Neural cell (in vitro differentiated cells): ENCODE measurements at regions not wholly inside any gene's neighbourhood (a gene's known extent, or its start where the extent isn't known, plus 50 kb on each side); places are given as distances from the start of the nearest gene placed in this dataset.

Experiments used
- H2AFZ ChIP-seq: fragments of 200-600, 300-800 bp; sonication (generic), shearing (Covaris generic); 2 replicates; pipeline ENCODE4 v1.6.0; 2014; ENCODE audit warnings: low read depth, mild to moderate bottlenecking, antibody characterized with exemption, low read length, moderate library complexity
- H3F3A ChIP-seq: fragments of 200-600 bp; shearing (Covaris generic); 2 replicates; pipeline ENCODE4 v1.6.1; 2016; ENCODE audit warnings: mild to moderate bottlenecking, moderate library complexity, mixed read lengths, antibody characterized with exemption, low read length; ENCODE audit not compliant: insufficient read depth, poor library complexity, severe bottlenecking
- H3K27ac ChIP-seq: fragments of 200-600, 300-800 bp; sonication (generic), shearing (Covaris generic); 2 replicates; pipeline ENCODE4 v1.5.1; 2014; ENCODE audit warnings: mild to moderate bottlenecking, low read length, moderate library complexity
- H3K27me3 ChIP-seq: fragments of 300-800, 200-600 bp; sonication (generic), shearing (Covaris generic); 2 replicates; pipeline ENCODE4 v1.6.0; 2014; ENCODE audit warnings: mild to moderate bottlenecking, low read depth, low read length, moderate library complexity; ENCODE audit not compliant: insufficient read depth
- H3K36me3 ChIP-seq: fragments of 300-800, 200-600 bp; sonication (generic), shearing (Covaris generic); 2 replicates; pipeline ENCODE4 v1.5.1; 2014; ENCODE audit warnings: mild to moderate bottlenecking, antibody characterized with exemption, low read length, moderate library complexity; ENCODE audit not compliant: insufficient read depth
- H3K4me2 ChIP-seq: fragments of 300-800, 200-600 bp; sonication (generic), shearing (Covaris generic); 2 replicates; pipeline ENCODE4 v1.6.0; 2014; ENCODE audit warnings: mild to moderate bottlenecking, low read length
- H3K4me3 ChIP-seq: fragments of 300-800, 200-600 bp; sonication (generic), shearing (Covaris generic); 2 replicates; pipeline ENCODE4 v1.5.1; 2014; ENCODE audit warnings: mild to moderate bottlenecking, low read length, moderate library complexity
- H3K79me2 ChIP-seq: fragments of 200-600 bp; shearing (Covaris generic); replicated peaks from 2 replicates; pipeline ENCODE4 v1.6.0; 2014; ENCODE audit warnings: mild to moderate bottlenecking, low read length, moderate library complexity; ENCODE audit not compliant: insufficient read depth
- H3K9ac ChIP-seq: fragments of 300-800, 200-600 bp; sonication (generic), shearing (Covaris generic); 2 replicates; pipeline ENCODE4 v1.6.1; 2016; ENCODE audit warnings: mild to moderate bottlenecking, low read length, mixed read lengths
- H3K9me2 ChIP-seq: fragments of 200-600 bp; shearing (Covaris generic); 2 replicates; pipeline ENCODE4 v1.6.1; 2016; ENCODE audit warnings: mild to moderate bottlenecking, low read length, mixed read lengths; ENCODE audit not compliant: insufficient read depth
- H3K9me3 ChIP-seq: fragments of 200-600, 300-800 bp; sonication (generic), shearing (Covaris generic); 2 replicates; pipeline ENCODE4 v1.6.1; 2016; ENCODE audit warnings: mild to moderate bottlenecking, mixed run types, low read length, moderate library complexity, mixed read lengths
- H4K20me1 ChIP-seq: fragments of 200-600 bp; shearing (Covaris generic); 2 replicates; pipeline ENCODE4 v1.6.1; 2016; ENCODE audit warnings: mild to moderate bottlenecking, mixed run types; ENCODE audit not compliant: insufficient read depth
- EP300 ChIP-seq: fragments of 450-650 bp; conservative IDR thresholded peaks from 2 replicates; pipeline ENCODE4 v1.6.1; 2014; ENCODE audit warnings: antibody characterized with exemption, mild to moderate bottlenecking, moderate library complexity; ENCODE audit not compliant: poor library complexity, severe bottlenecking
- EZH2 ChIP-seq: fragments of 200-600, 300-800 bp; shearing (Covaris generic), sonication (generic); IDR thresholded peaks from 2 replicates; pipeline ENCODE4 v1.6.1; 2014; ENCODE audit warnings: antibody characterized with exemption, low read length, borderline replicate concordance, mild to moderate bottlenecking; ENCODE audit not compliant: insufficient read depth, poor library complexity, severe bottlenecking
- MXI1 ChIP-seq: fragments of 450-650 bp; conservative IDR thresholded peaks from 2 replicates; pipeline ENCODE4 v1.6.1; 2014; ENCODE audit warnings: antibody characterized with exemption, mild to moderate bottlenecking; ENCODE audit not compliant: poor library complexity, severe bottlenecking
- POLR2AphosphoS5 ChIP-seq: IDR thresholded peaks from 2 replicates; pipeline ENCODE4 v1.6.1; 2012
- RAD21 ChIP-seq: fragments of 450-650 bp; conservative IDR thresholded peaks from 2 replicates; pipeline ENCODE4 v1.6.1; 2014; ENCODE audit warnings: antibody characterized with exemption, mild to moderate bottlenecking, moderate library complexity
- SMC3 ChIP-seq: fragments of 450-650 bp; conservative IDR thresholded peaks from 2 replicates; pipeline ENCODE4 v1.6.1; 2014; ENCODE audit warnings: antibody characterized with exemption, mild to moderate bottlenecking, moderate library complexity; ENCODE audit not compliant: poor library complexity
- TAF1 ChIP-seq: IDR thresholded peaks from 2 replicates; pipeline ENCODE4 v1.6.1; 2012; ENCODE audit warnings: low read depth
- TF ChIP-seq, protein P1 (sequence below): IDR thresholded peaks from 2 replicates; pipeline ENCODE4 v1.6.1; 2012; ENCODE audit warnings: borderline replicate concordance
- TF ChIP-seq, protein P2 (sequence below): fragments of 450-650 bp; IDR thresholded peaks from 2 replicates; pipeline ENCODE4 v1.5.1; 2014; ENCODE audit warnings: antibody characterized with exemption, mild to moderate bottlenecking, moderate library complexity; ENCODE audit not compliant: poor library complexity, severe bottlenecking

DNA sequence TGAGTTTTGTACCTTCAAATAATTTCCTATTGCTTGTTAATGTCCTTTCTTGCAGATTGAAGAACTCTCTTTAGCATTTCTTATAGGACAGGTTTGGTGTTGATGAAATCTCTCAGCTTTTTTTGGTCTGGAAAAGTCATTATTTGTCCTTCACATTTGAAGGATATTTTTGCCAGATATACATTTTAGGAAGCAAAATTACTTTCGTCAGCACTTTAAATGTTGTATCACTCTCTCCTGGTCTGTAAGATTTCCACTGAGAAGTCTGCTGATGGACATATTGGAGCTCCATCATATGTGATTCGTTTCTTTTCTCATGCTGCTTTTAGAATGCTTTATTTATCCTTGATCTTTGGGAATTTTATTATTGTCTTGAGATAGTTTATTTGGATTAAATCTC is 105.5 kb downstream of the TNFSF13B start:
- no peak overlapping the region for H2AFZ ChIP-seq
- no peaks in the 10 kb centered on the region for H4K20me1 ChIP-seq
- no peak overlapping the region for H3K9ac ChIP-seq
- no peak overlapping the region for H3K4me2 ChIP-seq
- TF ChIP-seq SMC3 (no peak), EP300 (no peak), MXI1 (no peak), RAD21 (no peak), EZH2 (no peak), TAF1 (no peak), POLR2AphosphoS5 (no peak)
- TF ChIP-seq, protein P1, sequence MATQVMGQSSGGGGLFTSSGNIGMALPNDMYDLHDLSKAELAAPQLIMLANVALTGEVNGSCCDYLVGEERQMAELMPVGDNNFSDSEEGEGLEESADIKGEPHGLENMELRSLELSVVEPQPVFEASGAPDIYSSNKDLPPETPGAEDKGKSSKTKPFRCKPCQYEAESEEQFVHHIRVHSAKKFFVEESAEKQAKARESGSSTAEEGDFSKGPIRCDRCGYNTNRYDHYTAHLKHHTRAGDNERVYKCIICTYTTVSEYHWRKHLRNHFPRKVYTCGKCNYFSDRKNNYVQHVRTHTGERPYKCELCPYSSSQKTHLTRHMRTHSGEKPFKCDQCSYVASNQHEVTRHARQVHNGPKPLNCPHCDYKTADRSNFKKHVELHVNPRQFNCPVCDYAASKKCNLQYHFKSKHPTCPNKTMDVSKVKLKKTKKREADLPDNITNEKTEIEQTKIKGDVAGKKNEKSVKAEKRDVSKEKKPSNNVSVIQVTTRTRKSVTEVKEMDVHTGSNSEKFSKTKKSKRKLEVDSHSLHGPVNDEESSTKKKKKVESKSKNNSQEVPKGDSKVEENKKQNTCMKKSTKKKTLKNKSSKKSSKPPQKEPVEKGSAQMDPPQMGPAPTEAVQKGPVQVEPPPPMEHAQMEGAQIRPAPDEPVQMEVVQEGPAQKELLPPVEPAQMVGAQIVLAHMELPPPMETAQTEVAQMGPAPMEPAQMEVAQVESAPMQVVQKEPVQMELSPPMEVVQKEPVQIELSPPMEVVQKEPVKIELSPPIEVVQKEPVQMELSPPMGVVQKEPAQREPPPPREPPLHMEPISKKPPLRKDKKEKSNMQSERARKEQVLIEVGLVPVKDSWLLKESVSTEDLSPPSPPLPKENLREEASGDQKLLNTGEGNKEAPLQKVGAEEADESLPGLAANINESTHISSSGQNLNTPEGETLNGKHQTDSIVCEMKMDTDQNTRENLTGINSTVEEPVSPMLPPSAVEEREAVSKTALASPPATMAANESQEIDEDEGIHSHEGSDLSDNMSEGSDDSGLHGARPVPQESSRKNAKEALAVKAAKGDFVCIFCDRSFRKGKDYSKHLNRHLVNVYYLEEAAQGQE: no peak
- TF ChIP-seq, protein P2, sequence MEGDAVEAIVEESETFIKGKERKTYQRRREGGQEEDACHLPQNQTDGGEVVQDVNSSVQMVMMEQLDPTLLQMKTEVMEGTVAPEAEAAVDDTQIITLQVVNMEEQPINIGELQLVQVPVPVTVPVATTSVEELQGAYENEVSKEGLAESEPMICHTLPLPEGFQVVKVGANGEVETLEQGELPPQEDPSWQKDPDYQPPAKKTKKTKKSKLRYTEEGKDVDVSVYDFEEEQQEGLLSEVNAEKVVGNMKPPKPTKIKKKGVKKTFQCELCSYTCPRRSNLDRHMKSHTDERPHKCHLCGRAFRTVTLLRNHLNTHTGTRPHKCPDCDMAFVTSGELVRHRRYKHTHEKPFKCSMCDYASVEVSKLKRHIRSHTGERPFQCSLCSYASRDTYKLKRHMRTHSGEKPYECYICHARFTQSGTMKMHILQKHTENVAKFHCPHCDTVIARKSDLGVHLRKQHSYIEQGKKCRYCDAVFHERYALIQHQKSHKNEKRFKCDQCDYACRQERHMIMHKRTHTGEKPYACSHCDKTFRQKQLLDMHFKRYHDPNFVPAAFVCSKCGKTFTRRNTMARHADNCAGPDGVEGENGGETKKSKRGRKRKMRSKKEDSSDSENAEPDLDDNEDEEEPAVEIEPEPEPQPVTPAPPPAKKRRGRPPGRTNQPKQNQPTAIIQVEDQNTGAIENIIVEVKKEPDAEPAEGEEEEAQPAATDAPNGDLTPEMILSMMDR: no peak
- H3F3A ChIP-seq: no peaks in the 10 kb centered on the region
- H3K9me3 ChIP-seq: no peaks in the 10 kb centered on the region
- H3K79me2 ChIP-seq: no peaks in the 10 kb centered on the region
- H3K27me3 ChIP-seq: no peaks in the 10 kb centered on the region
- H3K4me3 ChIP-seq: no peak overlapping the region
- H3K9me2 ChIP-seq: no peaks in the 10 kb centered on the region
- H3K36me3 ChIP-seq: no peaks in the 10 kb centered on the region
- H3K27ac ChIP-seq: no peak overlapping the region

DNA sequence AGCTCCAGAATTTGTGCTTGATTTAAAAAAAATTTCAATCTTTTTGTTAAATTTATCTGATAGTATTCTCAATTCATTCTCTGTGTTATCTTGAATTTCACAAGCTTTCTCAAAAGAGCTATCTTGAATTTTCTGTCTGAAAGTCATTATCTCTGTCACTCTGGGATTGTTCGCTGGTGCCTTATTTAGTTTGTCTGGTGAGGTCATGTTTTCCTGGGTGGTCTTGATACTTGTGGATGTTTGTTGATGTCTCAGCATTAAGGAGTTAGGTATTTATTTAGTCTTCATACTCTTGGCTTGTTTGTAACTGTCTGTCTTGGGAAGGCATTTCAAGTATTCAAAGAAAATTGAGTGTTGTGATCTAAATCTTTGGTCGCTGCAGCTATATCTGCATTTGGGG is 106.3 kb downstream of the TNFSF13B start:
- no peaks in the 10 kb centered on the region for H3K27me3 ChIP-seq
- H3K9ac ChIP-seq: no peak overlapping the region
- H3K79me2 ChIP-seq: no peaks in the 10 kb centered on the region
- H3K27ac ChIP-seq: no peak overlapping the region
- no peaks in the 10 kb centered on the region for H3K36me3 ChIP-seq
- H3K4me2 ChIP-seq: no peak overlapping the region
- no peaks in the 10 kb centered on the region for H3K9me3 ChIP-seq
- no peaks in the 10 kb centered on the region for H4K20me1 ChIP-seq
- H3K4me3 ChIP-seq: no peak overlapping the region
- no peaks in the 10 kb centered on the region for H3K9me2 ChIP-seq
- no peaks in the 10 kb centered on the region for H3F3A ChIP-seq
- H2AFZ ChIP-seq: no peak overlapping the region
- TF ChIP-seq, protein P2: no peak
- TF ChIP-seq EP300: no peak
